ENCODE measurements at regions not wholly inside any gene's neighbourhood (a gene's known extent, or its start where the extent isn't known, plus 50 kb on each side); places are given as distances from the start of the nearest gene placed in this dataset.
"Not testable (repeated sequence)": the region's sequence is repeated elsewhere in the genome, so short reads cannot be mapped to it uniquely, and the experiment has no call there.

DNA sequence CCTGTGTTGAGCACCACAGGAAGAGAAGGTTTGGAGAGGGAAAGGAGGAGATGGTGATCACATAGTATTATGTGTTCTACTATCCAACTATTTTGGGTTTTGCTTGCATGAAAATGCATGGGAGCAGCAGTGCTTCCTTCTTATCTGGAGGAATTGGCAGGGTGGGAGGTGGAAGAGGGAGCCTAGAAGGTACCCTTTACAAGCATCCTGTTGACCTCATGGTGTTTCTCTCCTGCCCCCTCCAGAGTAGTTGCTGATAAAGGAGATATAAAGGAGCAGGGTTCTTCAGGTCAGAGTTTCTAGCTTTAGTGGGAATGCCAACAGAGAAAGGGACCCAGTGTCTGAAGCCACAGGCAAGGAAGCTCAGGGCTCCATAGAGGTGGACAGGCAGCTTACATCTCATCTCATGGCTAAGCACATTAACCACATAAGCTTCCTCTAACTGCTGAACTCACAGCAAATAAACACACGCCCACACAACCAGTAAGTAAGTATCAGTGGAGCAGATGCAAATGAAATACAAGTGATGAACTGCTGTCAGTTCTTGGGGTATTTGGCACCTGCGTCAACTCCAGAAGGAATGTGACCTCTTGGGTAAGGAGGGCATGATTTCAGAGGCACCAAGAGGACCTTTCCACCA is 174.2 kb upstream of the SLC38A2 start:
- no peak for DNase-seq

DNA sequence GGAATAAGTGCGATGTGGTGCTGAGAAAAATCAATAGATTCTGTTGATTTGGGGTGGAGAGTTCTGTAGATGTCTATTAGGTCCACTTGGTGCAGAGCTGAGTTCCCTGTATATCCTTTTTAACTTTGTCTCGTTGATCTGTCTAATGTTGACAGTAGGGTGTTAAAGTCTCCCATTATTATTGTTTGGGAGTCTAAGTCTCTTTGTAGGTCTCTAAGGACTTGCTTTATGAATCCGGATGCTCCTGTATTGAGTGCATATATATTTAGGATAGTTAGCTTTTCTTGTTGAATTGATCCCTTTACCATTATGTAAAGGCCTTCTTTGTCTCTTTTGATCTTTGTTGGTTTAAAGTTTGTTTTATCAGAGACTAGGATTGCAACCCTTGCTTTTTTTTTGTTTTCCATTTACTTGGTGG is 170.8 kb upstream of the SLC38A2 start:
- not testable (repeated sequence) for DNase-seq

DNA sequence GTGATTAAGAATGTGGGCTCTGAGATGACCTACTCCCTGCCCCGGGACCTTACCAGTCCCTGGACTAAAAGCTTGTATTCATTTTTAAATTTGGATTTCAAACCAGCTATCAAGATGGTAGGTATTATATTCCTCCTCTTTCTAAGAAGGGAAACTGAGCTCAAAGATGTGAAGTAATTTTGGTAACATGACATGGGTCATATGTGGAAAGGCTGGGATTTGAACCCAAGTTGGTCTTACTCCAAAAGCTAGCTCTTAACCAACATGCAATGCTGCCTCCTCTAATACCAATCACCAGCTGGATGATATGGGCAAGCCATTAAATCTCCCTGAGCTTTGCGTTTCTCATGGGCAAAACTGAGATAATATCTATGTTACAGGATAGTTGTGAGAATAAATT is 166.4 kb upstream of the SLC38A2 start:
- no peak for DNase-seq

DNA sequence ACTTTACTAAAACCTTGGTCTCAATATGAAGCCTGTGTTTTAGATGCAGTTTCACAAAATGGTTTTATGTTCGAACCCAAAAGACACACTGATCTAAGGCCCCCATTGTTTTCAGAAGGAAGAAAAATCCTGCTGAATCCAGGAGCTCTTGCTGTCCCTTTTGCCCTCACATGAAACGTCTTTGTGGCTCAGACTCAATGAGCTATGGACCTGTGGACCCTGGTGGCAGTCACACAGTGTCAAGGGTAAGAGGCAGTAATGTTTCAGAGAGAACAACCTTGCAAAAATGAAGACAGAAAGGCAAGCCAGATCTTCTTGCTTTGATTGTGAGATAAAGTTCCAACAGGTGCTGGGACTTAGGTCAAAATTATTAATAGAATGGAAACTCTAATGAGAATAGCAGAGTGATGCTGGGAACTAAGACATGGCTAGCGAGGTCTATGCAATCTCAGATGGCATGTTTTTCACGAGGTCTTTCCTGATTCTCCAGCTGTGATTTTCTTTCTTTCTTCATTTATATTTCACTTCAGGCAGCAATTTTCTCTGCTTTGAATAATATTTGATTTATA is 164.9 kb upstream of the SLC38A2 start:
- no peak for DNase-seq

DNA sequence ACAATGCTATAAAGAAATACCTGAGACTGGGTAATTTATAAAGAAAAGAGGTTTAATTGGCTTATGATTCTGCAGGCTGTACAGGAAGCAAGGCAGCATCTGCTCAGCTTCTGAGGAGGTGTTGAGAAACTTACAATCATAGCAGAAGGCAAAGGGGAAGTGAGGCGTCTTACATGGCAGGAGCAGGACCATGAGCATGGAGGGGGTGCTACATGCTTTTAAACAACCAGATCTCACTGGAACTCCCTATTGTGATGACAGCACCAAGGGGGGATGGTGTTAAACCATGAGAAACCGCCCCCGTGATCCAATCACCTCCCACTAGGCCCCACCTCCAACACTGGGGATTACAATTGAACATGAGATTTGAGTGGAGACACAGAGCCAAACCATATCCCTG is 163.7 kb upstream of the SLC38A2 start:
- not testable (repeated sequence) for DNase-seq

DNA sequence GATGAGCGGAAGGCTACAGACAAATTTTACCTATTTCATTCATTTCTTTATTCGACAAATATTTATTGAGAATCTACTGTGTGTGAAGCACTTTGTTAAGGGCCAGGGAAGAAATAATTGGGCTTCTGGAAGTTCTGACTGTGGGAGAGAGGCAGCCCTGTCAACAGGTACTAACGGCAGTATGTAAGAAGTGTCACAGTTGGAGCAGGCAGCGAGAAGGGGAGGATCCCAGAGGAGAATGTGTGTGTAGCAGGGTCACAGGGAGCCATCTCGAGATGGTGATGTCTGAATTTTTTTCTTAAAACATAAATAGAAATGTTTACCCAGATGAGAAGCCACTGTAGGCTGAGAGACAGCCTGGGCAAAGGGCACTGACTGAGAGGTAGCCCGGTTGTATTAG is 163.3 kb upstream of the SLC38A2 start:
- no peak for DNase-seq

DNA sequence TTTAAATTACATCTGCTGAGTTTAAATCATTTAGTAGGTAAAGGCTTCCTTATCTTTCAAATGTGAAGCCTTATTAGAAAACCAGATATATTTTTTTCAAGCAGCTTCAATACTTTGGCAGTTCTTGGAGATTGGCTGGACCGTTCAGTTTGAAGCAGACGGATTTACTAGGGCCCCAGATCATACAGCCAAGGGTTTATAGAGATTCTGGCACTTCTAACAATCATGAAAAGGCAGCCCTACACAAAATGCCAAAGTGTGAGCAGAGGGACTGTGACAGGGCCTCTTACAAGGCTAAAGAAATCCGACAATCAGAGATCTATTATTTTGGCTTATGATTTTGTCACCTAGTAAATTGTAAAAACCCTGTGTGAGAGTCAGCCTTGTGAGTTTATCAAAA is 162.8 kb upstream of the SLC38A2 start:
- no peak for DNase-seq

DNA sequence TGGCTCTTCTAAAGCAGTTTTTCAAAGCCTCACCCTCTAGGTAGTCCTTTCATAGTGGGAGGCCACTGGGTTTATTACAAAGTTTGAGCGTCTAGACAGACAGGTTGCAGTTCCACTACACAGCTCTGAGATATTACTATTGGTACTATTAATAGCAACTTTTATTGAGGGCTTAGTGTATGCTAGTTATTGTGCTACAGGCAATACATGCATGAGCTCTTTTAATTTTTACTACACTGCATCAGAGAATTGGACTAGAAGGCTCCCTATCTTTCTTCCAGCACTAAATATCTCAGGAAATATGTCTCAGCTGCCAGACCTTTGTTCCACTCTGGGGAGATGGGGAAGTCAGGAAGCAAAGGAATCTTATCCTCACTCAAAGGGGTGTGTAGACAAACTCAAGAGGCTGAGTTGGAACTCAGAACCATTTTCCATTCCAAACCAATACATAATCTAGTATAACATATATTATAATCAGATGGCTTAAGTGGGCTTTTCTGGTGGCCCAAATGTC is 161.8 kb upstream of the SLC38A2 start:
- no peak for DNase-seq

DNA sequence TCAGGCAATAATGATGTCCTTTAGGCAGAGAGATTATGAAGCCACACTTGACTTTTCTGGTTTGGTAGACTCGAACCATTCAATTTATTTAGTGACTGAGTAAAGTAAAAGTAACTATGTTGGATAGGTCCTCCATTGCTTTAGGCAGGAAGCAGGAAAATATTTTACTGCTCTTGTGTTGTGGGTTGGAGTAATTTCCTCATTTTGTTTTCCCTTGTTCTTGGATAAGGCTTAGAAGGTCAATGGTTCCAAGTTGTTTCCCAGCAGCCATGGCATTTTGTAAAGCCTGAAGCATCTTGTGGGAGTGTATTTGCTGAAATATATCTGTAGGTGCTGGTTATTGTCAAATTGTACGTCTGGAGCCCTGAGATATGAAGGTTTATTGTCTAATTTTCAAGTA is 161.2 kb upstream of the SLC38A2 start:
- DNase-seq: no peak

DNA sequence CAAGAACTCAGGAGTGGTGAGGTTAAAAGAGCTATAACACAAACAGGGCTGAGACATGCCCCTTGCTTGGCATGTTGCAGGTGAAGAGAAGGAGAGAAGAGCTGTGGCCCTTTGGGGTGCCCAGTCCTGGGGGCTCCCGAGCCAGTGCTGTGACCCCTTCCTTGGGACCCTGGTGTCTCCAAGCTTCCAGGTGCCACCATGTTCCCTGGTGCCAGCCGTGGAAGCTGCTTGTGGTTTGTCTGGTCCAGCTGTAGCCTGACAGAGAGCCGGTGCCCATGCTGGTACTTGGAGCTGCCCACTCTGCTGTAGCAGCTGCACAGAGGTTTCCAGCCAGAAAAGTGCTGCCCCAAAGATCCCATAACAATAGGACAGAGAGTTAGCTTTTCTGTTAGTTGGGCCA is 159.2 kb upstream of the SLC38A2 start:
- no peak for DNase-seq

DNA sequence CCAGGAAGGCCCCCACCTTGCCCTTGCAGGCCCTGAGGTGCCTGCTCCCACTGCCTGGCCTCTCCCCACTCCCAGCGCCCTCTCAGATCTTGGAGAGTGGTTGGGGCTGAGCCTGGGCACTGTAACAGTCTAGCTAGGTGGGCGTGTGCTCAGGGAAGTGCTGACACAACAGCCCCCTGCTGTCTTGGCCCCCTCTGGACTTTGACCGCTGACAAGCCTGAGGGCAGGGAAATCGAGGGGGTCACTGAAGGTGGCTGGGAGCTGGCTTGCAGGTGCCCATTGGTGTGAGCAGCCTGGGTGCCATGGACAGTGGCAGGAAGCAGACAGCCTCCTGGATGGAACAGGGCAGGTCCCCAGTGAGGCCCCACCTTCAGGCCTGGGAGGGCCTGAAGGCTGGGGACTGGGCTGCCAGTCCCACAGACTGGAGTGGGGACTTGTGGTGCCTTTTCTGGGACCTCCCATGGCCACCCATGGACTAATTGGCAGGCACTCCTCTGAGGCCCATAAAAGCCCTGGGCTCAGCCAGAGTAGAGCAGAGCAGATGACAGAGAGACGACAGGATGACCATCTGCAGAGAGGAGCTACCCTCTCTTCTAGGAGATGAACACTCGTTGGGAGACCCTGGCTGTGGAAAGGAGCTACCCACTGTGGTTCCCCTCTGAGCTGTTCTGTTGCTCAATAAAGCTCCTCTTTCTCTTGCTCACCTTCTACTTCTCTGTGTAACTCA is 158.6 kb upstream of the SLC38A2 start:
- no peak for DNase-seq

DNA sequence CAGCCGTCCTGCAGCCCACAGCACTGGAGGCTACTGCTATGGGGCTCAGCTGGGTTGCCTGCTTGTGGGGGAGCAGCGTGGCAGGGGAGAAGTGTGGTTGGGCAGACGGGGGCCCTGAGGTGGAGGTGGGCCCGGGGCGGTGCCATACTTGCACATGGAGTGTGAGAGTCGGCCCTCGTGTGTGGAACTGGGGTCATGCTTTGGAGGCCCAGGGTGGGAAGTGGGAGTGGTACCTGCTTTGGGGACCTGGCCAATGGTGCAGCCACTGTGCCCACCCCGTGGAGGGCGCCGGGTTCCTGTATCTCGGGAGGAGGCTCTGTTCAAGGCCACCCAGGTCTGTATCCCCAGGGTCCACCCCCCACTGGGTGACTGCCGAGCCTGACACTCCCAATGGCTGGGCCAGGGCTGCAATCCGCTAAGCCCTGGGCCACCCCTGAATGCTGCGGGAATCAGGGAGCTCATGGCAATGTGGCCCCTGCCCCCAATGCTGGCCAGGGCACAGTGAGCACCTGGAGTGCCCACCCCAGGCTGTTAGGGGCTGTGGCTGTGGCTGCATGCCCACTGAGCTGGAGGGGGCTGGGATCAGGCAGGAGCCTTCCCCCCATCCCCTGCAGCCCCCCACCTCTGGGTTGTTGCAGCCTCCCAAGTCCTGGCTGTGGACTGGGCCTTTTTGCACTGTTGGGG is 157.9 kb upstream of the SLC38A2 start:
- DNase-seq: no peak

DNA sequence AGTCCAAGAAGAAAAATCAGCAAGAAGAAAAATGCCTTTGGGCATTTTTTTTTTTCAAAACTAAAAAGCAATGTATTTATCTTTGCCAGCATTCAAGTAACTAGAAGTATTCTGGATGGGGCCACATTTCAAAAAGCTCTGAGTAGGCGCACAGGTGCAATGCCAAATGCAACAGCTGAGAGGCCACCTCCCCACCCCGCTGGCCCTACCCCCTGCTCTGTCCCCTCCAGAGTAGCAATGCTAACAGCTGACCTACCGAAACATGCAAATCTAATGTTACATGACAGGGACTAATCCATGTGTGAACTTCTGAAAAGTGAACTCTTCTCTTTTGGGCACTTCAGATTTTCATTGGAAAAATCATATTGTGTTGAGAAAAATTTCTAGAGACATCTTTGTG is 153.7 kb upstream of the SLC38A2 start:
- no peak for DNase-seq

DNA sequence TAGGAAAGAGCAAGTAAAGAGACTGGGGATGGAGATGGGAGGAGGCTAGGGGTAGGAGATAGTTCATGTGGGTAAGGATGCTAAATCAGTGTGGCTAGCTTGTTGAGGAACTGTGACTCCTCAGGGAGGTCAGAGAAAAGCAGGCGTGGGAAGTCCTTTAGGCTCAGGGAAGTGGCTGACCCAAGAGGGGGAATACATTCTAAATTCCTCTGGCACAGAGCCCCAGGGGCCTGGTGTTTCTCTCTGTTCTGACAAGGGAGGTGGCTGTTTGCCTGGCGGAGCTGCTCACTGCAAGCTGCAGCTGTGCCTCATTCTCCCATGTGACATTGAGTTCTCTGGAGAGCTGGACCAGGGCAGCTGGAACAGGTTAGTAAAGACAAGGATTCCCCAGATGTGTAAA is 152.2 kb upstream of the SLC38A2 start:
- no peak for DNase-seq

DNA sequence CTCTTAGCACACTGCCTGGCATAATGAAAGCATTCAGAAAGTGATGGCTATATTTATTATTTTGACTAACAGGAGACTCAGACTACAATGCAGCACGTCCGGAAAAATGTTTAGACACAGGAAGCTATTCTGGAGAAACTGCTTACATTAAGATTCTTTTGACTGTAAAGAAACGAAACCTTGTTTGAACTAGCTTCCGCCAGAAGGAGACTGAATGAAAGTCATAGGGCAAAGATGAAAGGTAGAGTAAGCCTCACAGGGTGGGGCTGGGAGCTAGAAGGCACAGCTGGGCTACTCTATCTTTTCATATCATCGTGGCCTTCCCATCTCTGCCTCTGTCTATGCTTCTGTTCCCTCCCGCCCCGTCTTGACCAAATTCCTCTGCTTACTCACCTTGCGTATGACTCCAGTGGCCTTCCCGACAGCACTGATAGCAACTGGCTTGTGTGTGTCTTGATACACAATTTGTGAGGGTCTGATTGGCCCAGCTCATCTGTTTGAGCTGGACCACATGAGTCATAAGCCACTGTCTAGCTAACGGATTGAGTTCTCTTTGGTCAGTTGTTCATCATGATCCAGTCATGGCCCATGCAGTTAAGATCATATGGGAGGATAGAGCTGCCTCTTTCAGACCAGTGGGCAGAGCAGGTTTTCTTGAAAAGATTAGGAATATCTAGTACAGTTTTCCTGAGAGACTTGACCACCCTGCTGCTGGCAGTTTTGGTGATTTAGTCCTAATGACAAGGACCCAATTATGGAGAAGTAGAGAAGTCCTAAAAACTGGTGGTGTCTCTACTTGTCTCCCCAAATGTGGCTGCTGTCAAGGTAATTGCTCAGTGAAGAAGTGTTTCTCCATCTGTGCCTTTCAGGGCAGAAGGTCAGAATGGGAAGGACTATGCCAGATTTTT is 151.5 kb upstream of the SLC38A2 start:
- DNase-seq: peak; percentile 67

DNA sequence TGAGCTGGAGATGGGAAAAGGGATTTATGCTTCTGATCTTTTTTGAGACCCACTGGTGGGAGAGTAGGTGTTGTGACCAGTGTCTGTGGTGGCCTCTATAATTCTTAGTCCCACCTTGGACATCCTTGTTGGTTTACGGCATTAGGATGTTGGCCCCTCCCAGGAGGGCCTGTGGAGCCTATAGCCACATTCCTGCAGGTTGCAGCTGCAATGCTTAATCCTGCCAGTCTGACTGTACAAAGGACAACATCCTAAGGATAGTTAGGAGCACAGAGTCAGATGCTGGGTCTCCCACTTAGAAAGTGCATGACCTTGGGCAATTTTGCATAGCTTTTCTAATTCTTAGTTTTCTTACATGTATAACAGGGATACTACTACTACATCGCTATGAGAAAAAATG is 150.9 kb upstream of the SLC38A2 start:
- no peak for DNase-seq

DNA sequence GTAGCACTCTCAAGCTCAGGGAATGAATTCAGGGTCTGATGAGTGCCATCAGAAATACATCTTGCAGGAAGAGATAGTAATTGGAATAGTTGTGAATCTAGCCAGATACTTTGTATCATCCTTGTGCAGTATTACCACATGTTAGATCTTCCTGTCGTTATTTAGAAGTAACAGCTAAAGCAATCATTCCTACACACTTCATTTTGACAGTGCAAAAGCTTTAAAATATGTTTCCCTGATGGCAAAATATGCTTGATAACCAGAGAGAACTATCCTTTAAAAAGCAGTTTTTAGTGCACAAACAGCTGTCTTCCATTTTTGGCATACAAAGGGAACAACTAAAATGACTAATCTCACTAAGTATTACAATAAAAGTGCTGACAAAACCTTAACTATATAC is 149.5 kb upstream of the SLC38A2 start:
- no peak for DNase-seq

DNA sequence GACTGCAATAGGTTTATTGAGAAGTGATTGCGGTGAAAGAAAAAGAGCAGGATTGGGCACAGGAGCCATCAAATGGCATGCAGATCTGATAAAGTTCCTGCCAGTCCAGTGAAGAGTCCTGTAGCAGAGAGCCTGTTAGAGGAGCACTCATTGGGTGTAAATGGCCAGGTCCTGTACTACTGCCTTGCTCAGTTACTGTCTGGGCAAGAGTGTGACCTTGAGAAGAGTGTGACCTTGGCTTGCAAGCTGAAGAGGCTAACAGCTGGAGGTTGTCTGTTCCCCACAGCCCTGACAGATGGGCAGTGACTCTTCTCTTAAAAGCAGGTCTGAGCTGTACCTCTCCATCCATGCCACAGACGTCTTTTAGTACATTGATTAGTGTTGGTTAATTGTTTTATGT is 148.6 kb upstream of the SLC38A2 start:
- no peak for DNase-seq

DNA sequence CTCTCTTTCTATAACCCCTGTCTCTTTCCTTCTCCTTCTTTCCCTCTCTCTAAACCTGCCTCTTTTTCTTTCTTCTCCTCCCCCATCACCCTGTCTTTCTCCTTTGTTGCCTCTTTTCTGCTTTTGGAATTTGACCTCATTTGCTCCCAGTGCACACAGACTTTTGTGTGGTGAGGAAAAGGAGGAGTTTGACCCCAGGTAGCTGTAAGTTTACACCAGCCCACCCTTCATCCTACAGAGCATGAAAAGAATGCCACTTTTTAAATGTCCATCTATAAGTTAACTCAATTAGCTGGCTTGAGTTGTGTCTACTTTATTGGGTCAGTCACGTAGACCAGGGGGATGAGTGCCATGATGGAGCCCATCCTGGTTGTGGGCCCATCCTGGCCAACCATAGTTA is 146.8 kb upstream of the SLC38A2 start:
- no peak for DNase-seq

DNA sequence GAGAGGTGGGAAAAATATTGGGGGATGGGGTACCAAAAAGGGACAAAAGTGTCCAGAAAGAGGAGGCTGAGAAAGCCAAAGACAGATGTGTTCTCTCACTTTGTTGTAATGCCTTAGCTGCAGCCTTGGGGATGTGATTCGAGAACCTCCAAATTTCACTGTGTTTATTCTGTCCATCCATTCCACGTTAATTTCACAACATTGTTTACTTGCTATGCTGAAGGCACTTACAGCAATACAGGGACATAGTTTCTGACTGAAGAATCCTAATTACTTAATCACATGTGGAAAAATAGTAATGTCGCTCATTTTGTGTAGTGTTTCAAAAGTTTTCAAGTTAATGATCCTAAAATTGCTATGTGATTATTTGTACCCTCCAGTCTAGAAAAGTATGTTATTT is 146.2 kb upstream of the SLC38A2 start:
- no peak for DNase-seq

DNA sequence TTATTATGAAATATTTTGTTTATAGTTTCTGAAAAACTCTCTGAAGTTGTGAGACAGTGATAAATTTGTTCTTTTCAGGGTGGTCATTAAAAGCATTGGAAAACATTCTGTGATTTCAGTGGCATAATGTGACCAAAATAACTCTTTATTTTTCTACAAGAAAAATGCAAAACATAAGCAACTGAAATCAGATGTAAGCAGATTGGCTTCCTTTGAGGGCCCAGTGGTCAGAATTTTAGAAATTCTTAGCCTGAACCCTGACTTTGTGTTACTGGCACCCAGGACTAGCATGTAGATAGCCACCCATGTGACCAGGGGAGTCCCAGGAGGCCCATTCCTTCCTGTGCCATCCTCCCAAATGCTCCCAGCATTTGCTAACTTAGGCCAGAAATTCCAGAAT is 145.6 kb upstream of the SLC38A2 start:
- DNase-seq: no peak

DNA sequence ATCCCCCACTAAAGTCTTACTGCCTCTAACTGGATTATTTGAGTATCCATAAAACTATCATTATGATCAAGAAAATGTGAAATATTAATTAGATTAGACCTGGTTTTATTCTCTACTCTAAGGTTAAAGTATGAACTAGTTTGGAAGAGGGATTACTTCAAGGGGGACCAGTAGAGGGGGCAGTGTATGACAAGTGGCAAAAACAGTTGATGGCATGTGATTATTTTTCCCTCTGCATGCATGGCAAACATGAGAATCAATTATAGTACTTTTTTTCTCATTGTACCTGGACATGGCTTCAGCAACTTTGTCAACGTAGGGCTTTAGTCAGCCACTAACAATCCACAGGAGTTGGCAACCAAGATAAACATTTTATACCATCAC is 145.0 kb upstream of the SLC38A2 start:
- DNase-seq: no peak
